Right lobe of liver (tissue), 4 donors: ENCODE measurements at regions not wholly inside any gene's neighbourhood (a gene's known extent, or its start where the extent isn't known, plus 50 kb on each side); places are given as distances from the start of the nearest gene placed in this dataset.

Source experiments
- CTCF ChIP-seq, 4 donors: fragments of 200-600 bp in 3 of 4; fragments of 450-650 bp in 1 of 4; IDR thresholded peaks; one replicate each; pipeline versions ENCODE4 v1.5.1 to v1.8.0; 2016 to 2022; ENCODE audit warnings: antibody characterized with exemption in 4 of 4, mild to moderate bottlenecking in 2 of 4
- POLR2A ChIP-seq: fragments of 450-650 bp; IDR thresholded peaks from one replicate; pipeline ENCODE4 v1.6.1; 2017; ENCODE audit warnings: antibody characterized with exemption, mild to moderate bottlenecking
- donor health status: DM: no; HTN: no; CAD: no.
- donor health status: DM: no; HTN: no; CAD: no.
- donor health status: DM: no; HTN: yes; CAD: no.

- TF ChIP-seq CTCF (IDR thresholded peaks at IDR 0.05) (no peak), POLR2A (no peak)
Observed at GRCh38 chrX:97995834-97996233, 1112.1 kb downstream of the RPA4 start.
